Testis (tissue), 2 donors: ENCODE measurements at regions not wholly inside any gene's neighbourhood (a gene's known extent, or its start where the extent isn't known, plus 50 kb on each side); places are given as distances from the start of the nearest gene placed in this dataset.
"Not testable (repeated sequence)": the region's sequence is repeated elsewhere in the genome, so short reads cannot be mapped to it uniquely, and the experiment has no call there.

Experiments
- DNase-seq: peaks from one replicate; pipeline ENCODE4 v3.0.0-alpha.2; 2019
- H3K27ac ChIP-seq, 2 donors: fragments of 200-600 bp; sonication (generic); one replicate each; pipeline ENCODE4 v1.5.1; 2019
- H3K27me3 ChIP-seq: fragments of 200-600 bp; sonication (generic); one replicate; pipeline ENCODE4 v1.5.1; 2019
- H3K36me3 ChIP-seq: fragments of 200-600 bp; sonication (generic); one replicate; pipeline ENCODE4 v1.5.1; 2017; ENCODE audit warnings: low read depth; ENCODE audit errors: missing control alignments
- H3K4me1 ChIP-seq: fragments of 200-600 bp; sonication (generic); one replicate; pipeline ENCODE4 v1.5.1; 2019
- H3K4me3 ChIP-seq, 2 donors: fragments of 200-600 bp; sonication (generic); one replicate each; pipeline ENCODE4 v1.5.1; 2017 to 2019
- H3K9me3 ChIP-seq: fragments of 200-600 bp; sonication (generic); one replicate; pipeline ENCODE4 v1.5.1; 2017
- POLR2A ChIP-seq: fragments of 450-650 bp; IDR thresholded peaks from one replicate; pipeline ENCODE4 v1.6.1; 2017; ENCODE audit warnings: antibody characterized with exemption, mild to moderate bottlenecking, moderate library complexity
- WGBS, 2 donors: methylation state at CpG; one replicate each; pipeline ENCODE4 v1.1.5; 2018; 5-methylcytosine and 5-hydroxymethylcytosine counted together
- intact Hi-C: fragments of 100-400 bp; cut with DNase I; formaldehyde crosslinking; loops from one replicate; pipeline ENCODE4 v1.15.1; 2023; ENCODE audit warnings: low total_unique reads
- TF ChIP-seq, protein P1 (sequence below), 3 experiments: fragments of 450-650 bp in 2 of 3; fragments of 200-600 bp in 1 of 3; sonication (generic) in 1 of 3; IDR thresholded peaks; one replicate each; pipeline ENCODE4 v1.5.1; 2016 to 2019; ENCODE audit warnings: antibody characterized with exemption in 3 of 3, mild to moderate bottlenecking in 2 of 3, moderate library complexity in 1 of 3

DNA sequence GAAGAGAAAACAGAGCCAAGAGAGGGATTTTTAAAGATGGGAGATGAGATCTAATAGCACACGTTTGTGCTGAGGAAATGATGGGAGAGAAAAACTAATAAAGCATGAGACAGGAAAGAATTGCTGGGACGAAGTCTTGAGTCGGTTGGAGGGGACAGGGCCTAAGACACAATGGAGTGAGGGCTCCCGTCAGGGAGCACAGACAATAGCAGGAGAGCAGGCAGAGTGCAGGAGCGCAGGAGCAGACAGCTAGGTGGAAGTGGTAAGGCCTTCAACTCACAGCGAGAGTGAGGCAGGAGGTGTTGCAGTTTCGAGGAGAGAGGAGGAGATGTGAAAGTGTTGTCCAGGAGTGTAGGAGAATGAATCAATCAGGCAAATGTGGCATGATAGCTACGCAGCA lies 59.9 kb upstream of the SOX13 start:
- 80 to 85% methylated on average over 8 of the region's 8 CpGs for WGBS, 2 donors

DNA sequence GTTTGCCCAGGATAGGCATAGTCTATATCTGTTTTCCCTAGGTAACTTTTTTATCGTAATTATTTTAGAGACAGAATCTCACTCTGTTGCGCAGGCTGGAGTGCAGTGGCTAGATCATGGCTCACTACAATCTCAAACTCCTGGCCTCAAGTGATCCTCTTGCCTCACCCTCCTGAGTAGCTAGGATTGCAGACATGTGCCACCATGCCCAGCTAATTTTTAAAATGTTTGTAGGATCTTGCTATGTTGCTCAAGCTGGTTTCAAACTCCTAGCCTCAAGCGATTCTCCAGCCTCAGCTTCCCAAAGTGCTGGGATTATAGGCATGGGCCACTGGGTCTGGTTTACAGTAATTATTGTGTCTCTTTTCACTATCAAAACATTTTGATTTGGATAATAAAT lies 58.6 kb upstream of the SOX13 start:
- 92 to 97% methylated on average over 3 of the region's 3 CpGs for WGBS, 2 donors
- Histone ChIP-seq H3K9me3 (no peaks in the 10 kb centered on the region), H3K27ac (no peak overlapping the region), H3K36me3 (no peaks in the 10 kb centered on the region), H3K4me3 (no peak overlapping the region), H3K27me3 (no peaks in the 10 kb centered on the region), H3K4me1 (peaks cover 4% of the 10 kb centered on the region)
- TF ChIP-seq POLR2A = no peak
- TF ChIP-seq, protein P1, sequence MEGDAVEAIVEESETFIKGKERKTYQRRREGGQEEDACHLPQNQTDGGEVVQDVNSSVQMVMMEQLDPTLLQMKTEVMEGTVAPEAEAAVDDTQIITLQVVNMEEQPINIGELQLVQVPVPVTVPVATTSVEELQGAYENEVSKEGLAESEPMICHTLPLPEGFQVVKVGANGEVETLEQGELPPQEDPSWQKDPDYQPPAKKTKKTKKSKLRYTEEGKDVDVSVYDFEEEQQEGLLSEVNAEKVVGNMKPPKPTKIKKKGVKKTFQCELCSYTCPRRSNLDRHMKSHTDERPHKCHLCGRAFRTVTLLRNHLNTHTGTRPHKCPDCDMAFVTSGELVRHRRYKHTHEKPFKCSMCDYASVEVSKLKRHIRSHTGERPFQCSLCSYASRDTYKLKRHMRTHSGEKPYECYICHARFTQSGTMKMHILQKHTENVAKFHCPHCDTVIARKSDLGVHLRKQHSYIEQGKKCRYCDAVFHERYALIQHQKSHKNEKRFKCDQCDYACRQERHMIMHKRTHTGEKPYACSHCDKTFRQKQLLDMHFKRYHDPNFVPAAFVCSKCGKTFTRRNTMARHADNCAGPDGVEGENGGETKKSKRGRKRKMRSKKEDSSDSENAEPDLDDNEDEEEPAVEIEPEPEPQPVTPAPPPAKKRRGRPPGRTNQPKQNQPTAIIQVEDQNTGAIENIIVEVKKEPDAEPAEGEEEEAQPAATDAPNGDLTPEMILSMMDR (IDR thresholded peaks at IDR 0.05) = no peak
- no peak for DNase-seq
- intact Hi-C loops = no loop called here

More for the DNA sequence above, 59.9 kb upstream of the SOX13 start:
- intact Hi-C loops = no loop called here
- H3K27me3 ChIP-seq = no peaks in the 10 kb centered on the region
- no peak overlapping the region for H3K27ac ChIP-seq
- no peaks in the 10 kb centered on the region for H3K36me3 ChIP-seq
- H3K4me3 ChIP-seq = no peak overlapping the region
- no peak for DNase-seq
- H3K4me1 ChIP-seq = peaks cover 4% of the 10 kb centered on the region
- TF ChIP-seq, protein P1 (IDR thresholded peaks at IDR 0.05) = no peak
- TF ChIP-seq POLR2A = no peak
- no peaks in the 10 kb centered on the region for H3K9me3 ChIP-seq

DNA sequence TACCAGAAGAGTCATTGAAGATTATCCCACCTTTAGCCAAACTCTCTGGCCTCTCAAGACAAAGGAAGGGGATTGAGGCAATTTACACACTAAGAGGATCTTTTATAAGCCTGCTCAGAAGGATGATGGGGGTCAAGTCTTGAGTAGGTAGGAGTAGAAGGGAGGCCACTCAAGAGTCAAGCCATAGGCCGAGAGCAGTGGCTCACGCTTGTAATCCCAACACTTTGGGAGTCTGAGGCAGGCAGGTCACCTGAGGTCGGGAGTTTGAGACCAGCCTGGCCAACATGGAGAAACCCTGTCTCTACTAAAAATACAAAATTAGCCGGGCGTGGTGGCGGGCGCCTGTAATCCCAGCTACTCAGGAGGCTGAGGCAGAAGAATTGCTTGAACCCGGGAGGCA lies 58.0 kb upstream of the SOX13 start:
- H3K9me3 ChIP-seq, DNase-seq, H3K36me3 ChIP-seq, H3K27me3 ChIP-seq, H3K4me3 ChIP-seq, H3K4me1 ChIP-seq, intact Hi-C loops, H3K27ac ChIP-seq: not testable (repeated sequence)
- 90 to 92% methylated on average over 8 of the region's 8 CpGs for WGBS, 2 donors

DNA sequence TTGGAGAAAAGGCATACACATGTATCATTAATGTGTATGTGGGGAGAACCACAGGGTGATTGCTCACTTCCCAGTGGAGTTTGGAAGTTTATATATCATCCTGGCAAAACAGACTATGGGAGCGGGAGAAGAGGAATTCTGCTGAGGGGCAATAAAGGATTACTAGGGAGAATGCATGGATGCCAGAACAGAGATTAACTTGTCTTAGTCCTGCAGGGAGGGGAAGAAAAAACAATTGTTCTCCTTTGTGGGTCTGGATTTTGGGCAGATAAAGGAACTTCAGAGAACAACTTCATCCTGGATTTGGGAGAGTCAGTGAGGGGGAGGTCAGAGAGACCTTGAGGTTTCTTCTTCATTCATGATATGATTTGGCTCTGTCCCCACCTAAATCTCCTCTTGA lies 55.9 kb upstream of the SOX13 start:
- Histone ChIP-seq H3K27me3 (no peaks in the 10 kb centered on the region), H3K27ac (no peak overlapping the region), H3K4me1 (peaks cover 4% of the 10 kb centered on the region), H3K9me3 (no peaks in the 10 kb centered on the region), H3K4me3 (no peak overlapping the region), H3K36me3 (no peaks in the 10 kb centered on the region)
- WGBS, 2 donors = 56 to 69% methylated on average over 1 of the region's 1 CpG
- intact Hi-C loops = no loop called here
- TF ChIP-seq, protein P1 (IDR thresholded peaks at IDR 0.05) = no peak
- no peak for TF ChIP-seq POLR2A
- DNase-seq = no peak

DNA sequence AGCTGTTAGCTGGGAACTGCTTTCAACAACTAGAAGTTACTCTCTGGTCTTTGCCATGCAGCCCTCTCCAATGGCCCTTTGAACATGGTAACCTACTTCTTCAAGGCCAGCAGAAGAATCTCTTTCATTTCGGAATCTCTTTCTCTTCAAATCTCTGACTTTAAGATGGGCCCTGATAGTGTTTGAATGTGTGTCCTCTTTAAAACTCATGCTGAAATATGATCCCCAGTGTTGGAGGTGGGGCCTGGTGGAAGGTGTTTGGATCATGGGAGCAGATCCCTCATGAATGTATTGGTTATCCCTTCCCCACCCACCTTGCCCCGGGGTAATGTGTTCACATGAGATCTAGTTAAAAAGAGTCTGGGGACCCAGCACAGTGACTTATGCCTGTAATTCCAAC lies 54.5 kb upstream of the SOX13 start:
- H3K36me3 ChIP-seq = no peaks in the 10 kb centered on the region
- intact Hi-C loops = no loop called here
- TF ChIP-seq POLR2A = no peak
- 63 to 70% methylated on average over 2 of the region's 2 CpGs for WGBS, 2 donors
- no peak overlapping the region for H3K4me3 ChIP-seq
- no peaks in the 10 kb centered on the region for H3K9me3 ChIP-seq
- no peak for DNase-seq
- no peaks in the 10 kb centered on the region for H3K27me3 ChIP-seq
- peaks cover 4% of the 10 kb centered on the region for H3K4me1 ChIP-seq
- H3K27ac ChIP-seq = no peak overlapping the region
